SJSA1 (cell line): ENCODE measurements at regions not wholly inside any gene's neighbourhood (a gene's known extent, or its start where the extent isn't known, plus 50 kb on each side); places are given as distances from the start of the nearest gene placed in this dataset.

ENCODE experiments used
- DNase-seq, 2 experiments: peaks; one replicate each; pipeline ENCODE4 v3.0.0-alpha.2; 2015 to 2020; ENCODE audit warnings: low spot score in 2 of 2, low read depth in 1 of 2
- H3K27ac ChIP-seq: fragments of 250-450 bp; sonication (Bioruptor Pico); 2 replicates; pipeline ENCODE4 v1.5.1; 2020; ENCODE audit warnings: mild to moderate bottlenecking, moderate library complexity
- H3K27me3 ChIP-seq: fragments of 250-450 bp; sonication (Bioruptor Pico); replicated peaks from 2 replicates; pipeline ENCODE4 v1.5.1; 2020; ENCODE audit warnings: mild to moderate bottlenecking, moderate library complexity
- H3K36me3 ChIP-seq: fragments of 250-450 bp; sonication (Bioruptor Pico); 2 replicates; pipeline ENCODE4 v1.5.1; 2020; ENCODE audit warnings: mild to moderate bottlenecking
- H3K4me1 ChIP-seq: fragments of 250-450 bp; sonication (Bioruptor Pico); replicated peaks from 2 replicates; pipeline ENCODE4 v1.6.1; 2021; ENCODE audit warnings: mild to moderate bottlenecking
- H3K4me3 ChIP-seq: fragments of 250-450 bp; sonication (Bioruptor Pico); 2 replicates; pipeline ENCODE4 v1.5.1; 2020; ENCODE audit warnings: mild to moderate bottlenecking
- H3K9me3 ChIP-seq: fragments of 250-450 bp; sonication (Bioruptor Pico); replicated peaks from 2 replicates; pipeline ENCODE4 v1.5.1; 2020; ENCODE audit warnings: mild to moderate bottlenecking

DNA sequence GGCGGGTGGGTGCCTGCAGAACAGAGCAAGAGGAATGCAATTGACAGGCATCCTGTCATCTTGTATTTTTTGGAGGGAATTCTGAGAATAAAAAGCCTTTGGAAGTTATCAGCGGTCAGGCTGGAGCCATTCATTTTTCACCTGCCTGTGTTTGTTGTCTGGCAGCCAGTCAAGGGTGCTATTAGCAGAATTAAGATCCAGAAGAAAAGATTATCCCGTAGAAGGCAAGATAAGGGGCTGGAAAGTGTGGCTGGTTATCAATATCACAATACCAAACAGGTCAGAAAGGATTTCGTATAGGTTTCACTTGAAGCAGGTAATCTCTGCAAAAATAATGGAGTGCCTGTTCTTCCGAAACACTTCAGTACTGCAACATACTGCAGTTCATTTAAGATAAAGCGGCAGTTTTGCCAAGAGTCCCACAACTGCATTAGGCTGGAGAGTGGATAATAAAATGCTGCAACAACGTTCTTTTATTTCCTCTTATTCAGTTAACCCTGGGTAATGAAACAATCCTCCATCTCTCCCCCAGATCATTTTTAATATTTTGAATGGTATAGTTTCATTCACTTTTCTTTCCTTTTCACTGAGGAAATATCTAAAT lies 171.2 kb upstream of the CDKN3 start:
- Histone ChIP-seq H3K36me3 (no peaks in the 10 kb centered on the region), H3K27ac (no peak overlapping the region), H3K4me3 (no peak overlapping the region), H3K27me3 (no peaks in the 10 kb centered on the region), H3K9me3 (no peaks in the 10 kb centered on the region), H3K4me1 (no peaks in the 10 kb centered on the region)
- DNase-seq: no peak

GRCh38 chr14:54226103-54226502 lies 170.7 kb upstream of the CDKN3 start:
- Histone ChIP-seq H3K27me3 (no peaks in the 10 kb centered on the region), H3K27ac (no peak overlapping the region), H3K4me1 (no peaks in the 10 kb centered on the region), H3K36me3 (no peaks in the 10 kb centered on the region), H3K9me3 (no peaks in the 10 kb centered on the region), H3K4me3 (no peak overlapping the region)
- DNase-seq: no peak

- H3K36me3 ChIP-seq: no peaks in the 10 kb centered on the region
- no peaks in the 10 kb centered on the region for H3K27me3 ChIP-seq
- H3K27ac ChIP-seq: no peak overlapping the region
- no peak overlapping the region for H3K4me3 ChIP-seq
- H3K9me3 ChIP-seq: no peaks in the 10 kb centered on the region
- H3K4me1 ChIP-seq: no peaks in the 10 kb centered on the region
- no peak for DNase-seq
These were observed 170.2 kb upstream of the CDKN3 start for GRCh38 chr14:54226558-54226957.

DNA sequence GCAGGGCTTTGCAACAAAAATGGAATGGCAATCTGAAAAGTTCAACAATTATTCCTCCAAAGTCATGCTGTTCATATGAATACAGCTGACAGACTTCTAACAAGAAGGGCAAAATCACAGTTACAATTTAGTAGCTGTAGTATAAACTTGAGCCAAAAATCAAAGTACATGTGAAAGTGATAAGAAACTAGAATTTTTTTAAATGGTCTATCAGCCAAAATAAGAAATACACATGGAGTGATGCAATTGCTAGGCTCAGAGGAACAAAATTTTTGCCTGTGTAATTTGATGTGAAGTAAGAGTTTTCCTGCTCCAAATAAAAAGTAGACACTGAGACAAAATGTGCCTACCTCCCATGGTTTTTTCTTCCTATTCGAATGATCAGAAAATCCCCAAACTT lies 167.7 kb upstream of the CDKN3 start:
- H3K36me3 ChIP-seq: no peaks in the 10 kb centered on the region
- no peaks in the 10 kb centered on the region for H3K27me3 ChIP-seq
- H3K27ac ChIP-seq: no peak overlapping the region
- no peaks in the 10 kb centered on the region for H3K9me3 ChIP-seq
- no peak overlapping the region for H3K4me3 ChIP-seq
- no peak for DNase-seq
- no peaks in the 10 kb centered on the region for H3K4me1 ChIP-seq

- no peaks in the 10 kb centered on the region for H3K36me3 ChIP-seq
- no peak overlapping the region for H3K4me3 ChIP-seq
- H3K4me1 ChIP-seq: no peaks in the 10 kb centered on the region
- DNase-seq: no peak
- no peaks in the 10 kb centered on the region for H3K9me3 ChIP-seq
- no peak overlapping the region for H3K27ac ChIP-seq
- H3K27me3 ChIP-seq: no peaks in the 10 kb centered on the region
These were observed 166.2 kb upstream of the CDKN3 start for GRCh38 chr14:54230645-54231044.

GRCh38 chr14:54232735-54233134 lies 164.1 kb upstream of the CDKN3 start:
- Histone ChIP-seq H3K36me3 (no peaks in the 10 kb centered on the region), H3K27me3 (no peaks in the 10 kb centered on the region), H3K27ac (no peak overlapping the region), H3K9me3 (no peaks in the 10 kb centered on the region), H3K4me3 (no peak overlapping the region), H3K4me1 (no peaks in the 10 kb centered on the region)
- no peak for DNase-seq

DNA sequence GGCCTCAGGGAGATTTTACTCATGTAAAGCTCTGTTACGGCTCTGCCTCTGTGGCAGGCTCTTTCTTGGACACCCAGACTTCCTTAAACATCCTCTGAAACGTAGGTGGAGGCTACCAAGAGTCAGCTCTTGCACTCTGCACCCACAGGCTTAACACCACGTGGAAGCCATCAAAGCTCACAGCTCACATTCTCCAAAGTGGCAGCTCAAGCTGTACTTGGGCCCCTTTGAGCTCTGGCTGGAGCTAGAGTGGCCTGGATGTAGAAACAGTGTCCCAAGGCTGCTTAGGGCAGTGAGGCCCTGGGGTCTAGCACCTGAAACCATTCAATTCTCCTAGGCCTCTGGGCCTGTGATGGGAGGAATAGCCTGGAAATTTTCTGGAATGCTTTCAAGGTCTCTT lies 155.3 kb upstream of the CDKN3 start:
- Histone ChIP-seq H3K4me3 (no peak overlapping the region), H3K9me3 (no peaks in the 10 kb centered on the region), H3K4me1 (no peaks in the 10 kb centered on the region), H3K27ac (no peak overlapping the region), H3K27me3 (no peaks in the 10 kb centered on the region), H3K36me3 (no peaks in the 10 kb centered on the region)
- DNase-seq: no peak

GRCh38 chr14:54251356-54251755 lies 145.5 kb upstream of the CDKN3 start:
- no peaks in the 10 kb centered on the region for H3K27me3 ChIP-seq
- H3K36me3 ChIP-seq: no peaks in the 10 kb centered on the region
- DNase-seq: no peak
- H3K4me3 ChIP-seq: no peak overlapping the region
- H3K27ac ChIP-seq: peak overlapping the region; percentile 66
- H3K9me3 ChIP-seq: no peaks in the 10 kb centered on the region
- H3K4me1 ChIP-seq: peaks cover 38% of the 10 kb centered on the region

- peak overlapping the region; percentile 66 for H3K27ac ChIP-seq
- peak; percentile 73 to 79 for DNase-seq
- H3K4me1 ChIP-seq: peaks cover 38% of the 10 kb centered on the region
- H3K27me3 ChIP-seq: no peaks in the 10 kb centered on the region
- H3K36me3 ChIP-seq: no peaks in the 10 kb centered on the region
- no peak overlapping the region for H3K4me3 ChIP-seq
- H3K9me3 ChIP-seq: no peaks in the 10 kb centered on the region
These were observed 144.6 kb upstream of the CDKN3 start for GRCh38 chr14:54252072-54252730.

GRCh38 chr14:54253195-54253947 lies 143.4 kb upstream of the CDKN3 start:
- Histone ChIP-seq H3K27me3 (no peaks in the 10 kb centered on the region), H3K4me1 (peaks cover 38% of the 10 kb centered on the region), H3K36me3 (no peaks in the 10 kb centered on the region), H3K4me3 (no peak overlapping the region), H3K9me3 (no peaks in the 10 kb centered on the region), H3K27ac (peak overlapping the region; percentile 37)
- DNase-seq: peak; percentile 71 to 78

GRCh38 chr14:54256156-54256555 lies 140.7 kb upstream of the CDKN3 start:
- no peak for DNase-seq
- Histone ChIP-seq H3K9me3 (no peaks in the 10 kb centered on the region), H3K36me3 (no peaks in the 10 kb centered on the region), H3K4me3 (no peak overlapping the region), H3K4me1 (peaks cover 40% of the 10 kb centered on the region), H3K27me3 (no peaks in the 10 kb centered on the region), H3K27ac (no peak overlapping the region)

GRCh38 chr14:54257424-54257823 lies 139.4 kb upstream of the CDKN3 start:
- Histone ChIP-seq H3K9me3 (no peaks in the 10 kb centered on the region), H3K27ac (no peak overlapping the region), H3K4me3 (no peak overlapping the region), H3K36me3 (no peaks in the 10 kb centered on the region), H3K27me3 (no peaks in the 10 kb centered on the region), H3K4me1 (peaks cover 27% of the 10 kb centered on the region)
- DNase-seq: no peak

GRCh38 chr14:54258382-54258781 lies 138.4 kb upstream of the CDKN3 start:
- Histone ChIP-seq H3K4me1 (peaks cover 18% of the 10 kb centered on the region), H3K36me3 (no peaks in the 10 kb centered on the region), H3K27ac (no peak overlapping the region), H3K4me3 (no peak overlapping the region), H3K27me3 (no peaks in the 10 kb centered on the region), H3K9me3 (no peaks in the 10 kb centered on the region)
- no peak for DNase-seq

DNA sequence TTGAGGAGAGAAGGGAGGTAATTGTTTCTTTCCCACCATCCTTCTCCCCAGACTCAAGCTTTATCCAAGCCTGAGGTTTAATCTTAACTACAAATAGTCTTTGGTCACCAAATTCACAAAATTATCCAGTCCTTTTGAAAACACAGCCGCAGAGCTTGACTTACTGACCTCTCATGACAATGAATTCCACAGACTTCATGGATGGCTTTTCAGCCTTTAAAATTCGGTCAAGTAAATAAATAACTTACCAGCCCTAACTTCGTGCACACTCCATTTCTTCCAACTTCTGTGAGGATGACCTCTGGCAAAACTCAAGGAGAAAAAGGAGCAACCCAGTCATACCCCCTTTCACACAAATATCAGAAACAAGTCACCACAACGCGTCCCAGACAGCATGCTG lies 137.0 kb upstream of the CDKN3 start:
- DNase-seq: no peak
- Histone ChIP-seq H3K36me3 (no peaks in the 10 kb centered on the region), H3K9me3 (no peaks in the 10 kb centered on the region), H3K27ac (no peak overlapping the region), H3K4me1 (peaks cover 5% of the 10 kb centered on the region), H3K4me3 (no peak overlapping the region), H3K27me3 (no peaks in the 10 kb centered on the region)
